Effector memory CD4-positive, alpha-beta T cell (primary cell): ENCODE measurements at regions not wholly inside any gene's neighbourhood (a gene's known extent, or its start where the extent isn't known, plus 50 kb on each side); places are given as distances from the start of the nearest gene placed in this dataset.

Source experiments
- DNase-seq, 3 donors: peaks; one replicate each; pipeline ENCODE4 v3.0.0-alpha.2; 2020
- H3K27ac ChIP-seq: 2 replicates; pipeline ENCODE4 v1.7.0; 2013; ENCODE audit warnings: mild to moderate bottlenecking, low read length, moderate library complexity; ENCODE audit not compliant: insufficient read depth, poor library complexity, severe bottlenecking
- H3K27me3 ChIP-seq: replicated peaks from 2 replicates; pipeline ENCODE4 v1.7.0; 2013; ENCODE audit warnings: mild to moderate bottlenecking, low read length; ENCODE audit not compliant: insufficient read depth, control insufficient read depth, poor library complexity, severe bottlenecking
- H3K36me3 ChIP-seq: 2 replicates; pipeline ENCODE4 v1.7.0; 2013; ENCODE audit warnings: mild to moderate bottlenecking, low read length, moderate library complexity; ENCODE audit not compliant: control insufficient read depth, insufficient read depth
- H3K4me1 ChIP-seq: 2 replicates; pipeline ENCODE4 v1.7.0; 2013; ENCODE audit warnings: low read length, mild to moderate bottlenecking; ENCODE audit not compliant: control insufficient read depth, insufficient read depth, poor library complexity, severe bottlenecking
- H3K4me3 ChIP-seq: 2 replicates; pipeline ENCODE4 v1.7.0; 2013; ENCODE audit warnings: low read length, low read depth, mild to moderate bottlenecking; ENCODE audit not compliant: insufficient read depth, poor library complexity, severe bottlenecking
- H3K9me3 ChIP-seq: 2 replicates; pipeline ENCODE4 v1.7.0; 2013; ENCODE audit warnings: mild to moderate bottlenecking, low read length, moderate library complexity; ENCODE audit not compliant: control insufficient read depth

DNA sequence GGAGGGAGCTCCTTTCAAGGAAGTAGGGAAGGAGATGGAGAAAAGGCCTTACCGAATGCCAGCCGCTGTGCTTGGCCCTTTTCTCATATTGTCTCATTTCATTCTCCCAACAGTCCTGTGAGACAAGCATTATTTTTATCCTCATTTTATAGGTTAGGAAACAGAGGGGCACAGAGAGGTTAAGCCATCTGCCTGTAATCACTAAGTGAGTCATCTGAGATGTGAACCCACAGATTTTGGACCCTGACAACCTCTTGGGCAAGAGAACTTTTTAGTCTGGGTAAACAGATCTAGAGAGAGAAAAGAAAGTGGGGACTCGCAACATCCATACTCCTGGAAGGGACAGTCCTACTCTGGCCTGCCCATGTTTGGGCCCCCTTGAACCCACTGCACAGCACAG is 91.7 kb upstream of the LCLAT1 start:
- Histone ChIP-seq H3K4me1 (no peaks in the 10 kb centered on the region), H3K36me3 (no peaks in the 10 kb centered on the region), H3K27me3 (no peaks in the 10 kb centered on the region), H3K9me3 (no peaks in the 10 kb centered on the region), H3K27ac (no peak overlapping the region), H3K4me3 (no peak overlapping the region)
- no peak for DNase-seq

GRCh38 chr2:30356071-30356470 is 91.0 kb upstream of the LCLAT1 start:
- no peaks in the 10 kb centered on the region for H3K36me3 ChIP-seq
- H3K9me3 ChIP-seq: no peaks in the 10 kb centered on the region
- no peaks in the 10 kb centered on the region for H3K4me1 ChIP-seq
- no peak for DNase-seq
- no peak overlapping the region for H3K27ac ChIP-seq
- H3K27me3 ChIP-seq: no peaks in the 10 kb centered on the region
- H3K4me3 ChIP-seq: no peak overlapping the region

- no peaks in the 10 kb centered on the region for H3K27me3 ChIP-seq
- no peak for DNase-seq
- no peaks in the 10 kb centered on the region for H3K36me3 ChIP-seq
- no peak overlapping the region for H3K4me3 ChIP-seq
- no peak overlapping the region for H3K27ac ChIP-seq
- H3K9me3 ChIP-seq: no peaks in the 10 kb centered on the region
- H3K4me1 ChIP-seq: peaks cover 7% of the 10 kb centered on the region
These were observed 90.3 kb upstream of the LCLAT1 start for GRCh38 chr2:30356776-30357175.

DNA sequence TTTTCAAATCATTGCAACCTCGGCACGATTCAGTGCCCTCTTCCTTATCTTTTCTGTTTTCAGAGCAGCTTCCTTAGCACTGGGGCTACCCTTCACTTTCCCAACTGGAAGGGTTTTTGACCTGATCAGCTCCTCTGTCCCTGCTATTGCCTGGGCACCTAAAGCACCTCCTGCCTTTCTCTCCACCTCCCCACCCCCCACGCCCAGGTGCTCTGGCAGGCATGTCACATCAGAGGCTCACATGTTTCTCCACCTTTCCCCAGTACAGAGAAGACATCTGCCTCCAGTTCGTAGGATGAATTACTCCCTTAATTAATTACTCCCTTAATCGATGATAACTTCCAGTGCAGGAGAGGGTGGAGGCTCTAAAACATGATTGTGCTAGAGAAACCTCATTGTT is 88.7 kb upstream of the LCLAT1 start:
- Histone ChIP-seq H3K4me1 (peaks cover 14% of the 10 kb centered on the region), H3K27me3 (no peaks in the 10 kb centered on the region), H3K27ac (no peak overlapping the region), H3K9me3 (no peaks in the 10 kb centered on the region), H3K36me3 (no peaks in the 10 kb centered on the region), H3K4me3 (no peak overlapping the region)
- DNase-seq: no peak

DNA sequence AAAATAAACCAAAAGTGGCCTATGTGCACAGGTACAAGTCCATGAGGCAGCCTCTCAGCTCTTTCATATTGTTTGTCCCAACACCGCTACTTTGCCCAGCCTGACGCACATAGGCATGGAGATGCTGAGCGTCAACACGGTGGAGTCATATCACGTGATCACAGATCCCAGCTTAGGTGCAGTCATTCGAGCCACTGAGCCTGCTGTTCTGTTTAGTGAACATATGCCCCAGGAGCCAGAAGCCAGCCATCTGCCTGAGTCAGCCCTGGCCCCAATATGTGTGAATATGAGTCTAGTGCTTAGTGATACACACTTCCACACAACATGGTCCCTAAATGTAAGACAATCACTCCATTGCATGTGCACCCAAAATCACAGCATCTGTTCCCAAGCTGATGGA is 88.2 kb upstream of the LCLAT1 start:
- no peak overlapping the region for H3K27ac ChIP-seq
- H3K36me3 ChIP-seq: no peaks in the 10 kb centered on the region
- peaks cover 14% of the 10 kb centered on the region for H3K4me1 ChIP-seq
- no peaks in the 10 kb centered on the region for H3K9me3 ChIP-seq
- H3K4me3 ChIP-seq: no peak overlapping the region
- no peaks in the 10 kb centered on the region for H3K27me3 ChIP-seq
- no peak for DNase-seq

- no peak overlapping the region for H3K27ac ChIP-seq
- H3K27me3 ChIP-seq: no peaks in the 10 kb centered on the region
- no peak for DNase-seq
- no peaks in the 10 kb centered on the region for H3K9me3 ChIP-seq
- H3K4me1 ChIP-seq: peaks cover 14% of the 10 kb centered on the region
- no peak overlapping the region for H3K4me3 ChIP-seq
- no peaks in the 10 kb centered on the region for H3K36me3 ChIP-seq
These were observed 87.3 kb upstream of the LCLAT1 start for GRCh38 chr2:30359644-30360167.

- Histone ChIP-seq H3K9me3 (no peaks in the 10 kb centered on the region), H3K27ac (no peak overlapping the region), H3K36me3 (no peaks in the 10 kb centered on the region), H3K4me1 (peaks cover 14% of the 10 kb centered on the region), H3K27me3 (no peaks in the 10 kb centered on the region), H3K4me3 (no peak overlapping the region)
- DNase-seq: no peak
These were observed 85.2 kb upstream of the LCLAT1 start for GRCh38 chr2:30361751-30362394.

GRCh38 chr2:30362468-30363081 is 84.5 kb upstream of the LCLAT1 start:
- Histone ChIP-seq H3K4me1 (peaks cover 14% of the 10 kb centered on the region), H3K36me3 (no peaks in the 10 kb centered on the region), H3K4me3 (no peak overlapping the region), H3K9me3 (no peaks in the 10 kb centered on the region), H3K27ac (no peak overlapping the region), H3K27me3 (no peaks in the 10 kb centered on the region)
- DNase-seq: no peak

GRCh38 chr2:30363406-30363805 is 83.6 kb upstream of the LCLAT1 start:
- H3K27me3 ChIP-seq: no peaks in the 10 kb centered on the region
- no peak for DNase-seq
- no peak overlapping the region for H3K4me3 ChIP-seq
- no peaks in the 10 kb centered on the region for H3K36me3 ChIP-seq
- H3K4me1 ChIP-seq: peaks cover 14% of the 10 kb centered on the region
- H3K27ac ChIP-seq: no peak overlapping the region
- no peaks in the 10 kb centered on the region for H3K9me3 ChIP-seq

- no peak for DNase-seq
- H3K4me3 ChIP-seq: no peak overlapping the region
- H3K27ac ChIP-seq: no peak overlapping the region
- H3K36me3 ChIP-seq: no peaks in the 10 kb centered on the region
- H3K27me3 ChIP-seq: no peaks in the 10 kb centered on the region
- peaks cover 14% of the 10 kb centered on the region for H3K4me1 ChIP-seq
- no peaks in the 10 kb centered on the region for H3K9me3 ChIP-seq
These were observed 81.8 kb upstream of the LCLAT1 start for GRCh38 chr2:30365201-30365600.
